Stomach (tissue), 4 donors: ENCODE measurements at regions not wholly inside any gene's neighbourhood (a gene's known extent, or its start where the extent isn't known, plus 50 kb on each side); places are given as distances from the start of the nearest gene placed in this dataset.

Source experiments
- EP300 ChIP-seq: sonication (generic); formaldehyde crosslinking; IDR thresholded peaks from one replicate; pipeline ENCODE4 v1.6.1; 2017; ENCODE audit warnings: antibody characterized with exemption
- POLR2A ChIP-seq, 4 donors: fragments of 450-650 bp; IDR thresholded peaks; one replicate each; pipeline ENCODE4 v1.6.1; 2016; ENCODE audit warnings: antibody characterized with exemption in 4 of 4, control low read depth in 2 of 4, mild to moderate bottlenecking in 1 of 4, moderate library complexity in 1 of 4
- POLR2AphosphoS5 ChIP-seq, 3 donors: sonication (generic); formaldehyde crosslinking; IDR thresholded peaks; one replicate each; pipeline ENCODE4 v1.6.1; 2016; ENCODE audit warnings: antibody characterized with exemption in 3 of 3

GRCh38 chr7:156527458-156527890 is 113.1 kb upstream of the RNF32 start:
- TF ChIP-seq POLR2A (IDR thresholded peaks at IDR 0.05), result no peak
- no peak for TF ChIP-seq POLR2AphosphoS5 (IDR thresholded peaks at IDR 0.05)
- no peak for TF ChIP-seq EP300
